ENCODE measurements at regions not wholly inside any gene's neighbourhood (a gene's known extent, or its start where the extent isn't known, plus 50 kb on each side); places are given as distances from the start of the nearest gene placed in this dataset.

DNA sequence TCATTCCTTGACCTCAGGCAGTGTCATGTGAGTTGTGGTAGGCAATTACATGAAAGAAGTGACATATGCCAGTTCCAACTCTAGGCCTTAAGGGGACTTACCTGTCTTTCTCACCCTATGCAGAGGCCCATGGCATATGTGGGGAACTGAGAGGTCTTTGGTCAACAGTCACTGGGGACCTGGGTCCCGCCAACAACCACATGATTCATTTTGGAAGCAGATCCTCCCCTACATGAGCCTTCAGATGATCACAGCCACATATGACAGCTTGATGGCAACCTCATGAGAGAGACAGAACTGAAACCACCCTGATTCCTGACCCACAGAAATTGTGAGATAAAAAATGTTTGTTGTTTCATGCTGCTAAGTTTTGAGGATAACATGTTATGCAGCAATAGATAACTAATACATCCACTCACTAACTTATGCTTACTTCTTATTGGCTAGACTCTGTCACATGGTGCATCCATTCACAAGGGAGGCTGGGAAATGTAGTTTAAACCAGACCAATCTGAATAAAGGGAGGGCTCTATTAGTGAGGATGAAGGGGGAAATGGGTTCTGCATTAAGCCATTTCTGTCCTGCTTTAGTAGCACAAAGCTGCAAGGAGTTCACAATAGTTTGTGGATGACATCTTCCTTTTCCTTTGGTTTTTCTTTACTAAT, 298.2 kb downstream of the HAPSTR1 start:
- Histone ChIP-seq H3K4me2 (no peak overlapping the region), H3K9me2 (ENCODE audit: insufficient read depth) (peaks cover 11% of the 10 kb centered on the region; the same call in 1 of the 2 replicates), H3F3A (replicated peaks; ENCODE audit: low read depth) (no peaks in the 10 kb centered on the region), H3K27me3 (ENCODE audit: insufficient read depth) (no peaks in the 10 kb centered on the region), H3K36me3 (ENCODE audit: insufficient read depth) (no peaks in the 10 kb centered on the region), H3K4me3 (no peak overlapping the region), H3K4me1 (ENCODE audit: insufficient read depth) (peaks cover 6% of the 10 kb centered on the region; the same call in 1 of the 2 replicates), H4K20me1 (replicated peaks; ENCODE audit: insufficient read depth) (no peaks in the 10 kb centered on the region), H2AFZ (no peak overlapping the region), H3K27ac (ENCODE audit: low read depth) (no peak overlapping the region), H3K79me2 (replicated peaks; ENCODE audit: insufficient read depth) (no peaks in the 10 kb centered on the region)
- Mint-ChIP-seq H3K36me3 (ENCODE audit: low read depth) (peaks cover 10% of the 10 kb centered on the region), H3K4me1 (peaks cover 3% of the 10 kb centered on the region; the same call in 2 of the 3 replicates), H3K27me3 (ENCODE audit: insufficient read depth, low read depth, poor library complexity) (no peaks in the 10 kb centered on the region), H3K9me3 (peaks cover 31% of the 10 kb centered on the region), H3K4me3 (no peak overlapping the region), H3K27ac (no peak overlapping the region)
- no peak for ATAC-seq
- no peak for TF ChIP-seq ZNF331 (CRISPR knock-in tag; IDR thresholded peaks at IDR 0.05; ENCODE audit: low read depth)
- TF ChIP-seq EZH2phosphoT487 (IDR thresholded peaks at IDR 0.05; ENCODE audit: unreplicated experiment) = no peak
- TF ChIP-seq JUNB (IDR thresholded peaks at IDR 0.05; ENCODE audit: unreplicated experiment) = no peak
- TF ChIP-seq STAT1 (IDR thresholded peaks at IDR 0.05; ENCODE audit: unreplicated experiment) = no peak
- TF ChIP-seq REST (IDR thresholded peaks at IDR 0.05; ENCODE audit: unreplicated experiment) = no peak
- no peak for TF ChIP-seq POLR2AphosphoS5 (IDR thresholded peaks at IDR 0.05; ENCODE audit: low read depth)
- TF ChIP-seq, protein P1, sequence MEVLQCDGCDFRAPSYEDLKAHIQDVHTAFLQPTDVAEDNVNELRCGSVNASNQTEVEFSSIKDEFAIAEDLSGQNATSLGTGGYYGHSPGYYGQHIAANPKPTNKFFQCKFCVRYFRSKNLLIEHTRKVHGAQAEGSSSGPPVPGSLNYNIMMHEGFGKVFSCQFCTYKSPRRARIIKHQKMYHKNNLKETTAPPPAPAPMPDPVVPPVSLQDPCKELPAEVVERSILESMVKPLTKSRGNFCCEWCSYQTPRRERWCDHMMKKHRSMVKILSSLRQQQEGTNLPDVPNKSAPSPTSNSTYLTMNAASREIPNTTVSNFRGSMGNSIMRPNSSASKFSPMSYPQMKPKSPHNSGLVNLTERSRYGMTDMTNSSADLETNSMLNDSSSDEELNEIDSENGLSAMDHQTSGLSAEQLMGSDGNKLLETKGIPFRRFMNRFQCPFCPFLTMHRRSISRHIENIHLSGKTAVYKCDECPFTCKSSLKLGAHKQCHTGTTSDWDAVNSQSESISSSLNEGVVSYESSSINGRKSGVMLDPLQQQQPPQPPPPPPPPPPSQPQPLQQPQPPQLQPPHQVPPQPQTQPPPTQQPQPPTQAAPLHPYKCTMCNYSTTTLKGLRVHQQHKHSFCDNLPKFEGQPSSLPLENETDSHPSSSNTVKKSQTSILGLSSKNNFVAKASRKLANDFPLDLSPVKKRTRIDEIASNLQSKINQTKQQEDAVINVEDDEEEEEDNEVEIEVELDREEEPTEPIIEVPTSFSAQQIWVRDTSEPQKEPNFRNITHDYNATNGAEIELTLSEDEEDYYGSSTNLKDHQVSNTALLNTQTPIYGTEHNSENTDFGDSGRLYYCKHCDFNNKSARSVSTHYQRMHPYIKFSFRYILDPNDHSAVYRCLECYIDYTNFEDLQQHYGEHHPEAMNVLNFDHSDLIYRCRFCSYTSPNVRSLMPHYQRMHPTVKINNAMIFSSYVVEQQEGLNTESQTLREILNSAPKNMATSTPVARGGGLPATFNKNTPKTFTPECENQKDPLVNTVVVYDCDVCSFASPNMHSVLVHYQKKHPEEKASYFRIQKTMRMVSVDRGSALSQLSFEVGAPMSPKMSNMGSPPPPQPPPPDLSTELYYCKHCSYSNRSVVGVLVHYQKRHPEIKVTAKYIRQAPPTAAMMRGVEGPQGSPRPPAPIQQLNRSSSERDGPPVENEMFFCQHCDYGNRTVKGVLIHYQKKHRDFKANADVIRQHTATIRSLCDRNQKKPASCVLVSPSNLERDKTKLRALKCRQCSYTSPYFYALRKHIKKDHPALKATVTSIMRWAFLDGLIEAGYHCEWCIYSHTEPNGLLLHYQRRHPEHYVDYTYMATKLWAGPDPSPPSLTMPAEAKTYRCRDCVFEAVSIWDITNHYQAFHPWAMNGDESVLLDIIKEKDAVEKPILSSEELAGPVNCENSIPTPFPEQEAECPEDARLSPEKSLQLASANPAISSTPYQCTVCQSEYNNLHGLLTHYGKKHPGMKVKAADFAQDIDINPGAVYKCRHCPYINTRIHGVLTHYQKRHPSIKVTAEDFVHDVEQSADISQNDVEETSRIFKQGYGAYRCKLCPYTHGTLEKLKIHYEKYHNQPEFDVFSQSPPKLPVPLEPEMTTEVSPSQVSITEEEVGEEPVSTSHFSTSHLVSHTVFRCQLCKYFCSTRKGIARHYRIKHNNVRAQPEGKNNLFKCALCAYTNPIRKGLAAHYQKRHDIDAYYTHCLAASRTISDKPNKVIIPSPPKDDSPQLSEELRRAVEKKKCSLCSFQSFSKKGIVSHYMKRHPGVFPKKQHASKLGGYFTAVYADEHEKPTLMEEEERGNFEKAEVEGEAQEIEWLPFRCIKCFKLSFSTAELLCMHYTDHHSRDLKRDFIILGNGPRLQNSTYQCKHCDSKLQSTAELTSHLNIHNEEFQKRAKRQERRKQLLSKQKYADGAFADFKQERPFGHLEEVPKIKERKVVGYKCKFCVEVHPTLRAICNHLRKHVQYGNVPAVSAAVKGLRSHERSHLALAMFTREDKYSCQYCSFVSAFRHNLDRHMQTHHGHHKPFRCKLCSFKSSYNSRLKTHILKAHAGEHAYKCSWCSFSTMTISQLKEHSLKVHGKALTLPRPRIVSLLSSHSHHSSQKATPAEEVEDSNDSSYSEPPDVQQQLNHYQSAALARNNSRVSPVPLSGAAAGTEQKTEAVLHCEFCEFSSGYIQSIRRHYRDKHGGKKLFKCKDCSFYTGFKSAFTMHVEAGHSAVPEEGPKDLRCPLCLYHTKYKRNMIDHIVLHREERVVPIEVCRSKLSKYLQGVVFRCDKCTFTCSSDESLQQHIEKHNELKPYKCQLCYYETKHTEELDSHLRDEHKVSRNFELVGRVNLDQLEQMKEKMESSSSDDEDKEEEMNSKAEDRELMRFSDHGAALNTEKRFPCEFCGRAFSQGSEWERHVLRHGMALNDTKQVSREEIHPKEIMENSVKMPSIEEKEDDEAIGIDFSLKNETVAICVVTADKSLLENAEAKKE (CRISPR knock-in tag; IDR thresholded peaks at IDR 0.05) = no peak
- TF ChIP-seq, protein P2, sequence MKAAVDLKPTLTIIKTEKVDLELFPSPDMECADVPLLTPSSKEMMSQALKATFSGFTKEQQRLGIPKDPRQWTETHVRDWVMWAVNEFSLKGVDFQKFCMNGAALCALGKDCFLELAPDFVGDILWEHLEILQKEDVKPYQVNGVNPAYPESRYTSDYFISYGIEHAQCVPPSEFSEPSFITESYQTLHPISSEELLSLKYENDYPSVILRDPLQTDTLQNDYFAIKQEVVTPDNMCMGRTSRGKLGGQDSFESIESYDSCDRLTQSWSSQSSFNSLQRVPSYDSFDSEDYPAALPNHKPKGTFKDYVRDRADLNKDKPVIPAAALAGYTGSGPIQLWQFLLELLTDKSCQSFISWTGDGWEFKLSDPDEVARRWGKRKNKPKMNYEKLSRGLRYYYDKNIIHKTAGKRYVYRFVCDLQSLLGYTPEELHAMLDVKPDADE (IDR thresholded peaks at IDR 0.05) = no peak
- TF ChIP-seq EZH2 (IDR thresholded peaks at IDR 0.05; ENCODE audit: low read depth, unreplicated experiment) = no peak
- TF ChIP-seq, protein P3, sequence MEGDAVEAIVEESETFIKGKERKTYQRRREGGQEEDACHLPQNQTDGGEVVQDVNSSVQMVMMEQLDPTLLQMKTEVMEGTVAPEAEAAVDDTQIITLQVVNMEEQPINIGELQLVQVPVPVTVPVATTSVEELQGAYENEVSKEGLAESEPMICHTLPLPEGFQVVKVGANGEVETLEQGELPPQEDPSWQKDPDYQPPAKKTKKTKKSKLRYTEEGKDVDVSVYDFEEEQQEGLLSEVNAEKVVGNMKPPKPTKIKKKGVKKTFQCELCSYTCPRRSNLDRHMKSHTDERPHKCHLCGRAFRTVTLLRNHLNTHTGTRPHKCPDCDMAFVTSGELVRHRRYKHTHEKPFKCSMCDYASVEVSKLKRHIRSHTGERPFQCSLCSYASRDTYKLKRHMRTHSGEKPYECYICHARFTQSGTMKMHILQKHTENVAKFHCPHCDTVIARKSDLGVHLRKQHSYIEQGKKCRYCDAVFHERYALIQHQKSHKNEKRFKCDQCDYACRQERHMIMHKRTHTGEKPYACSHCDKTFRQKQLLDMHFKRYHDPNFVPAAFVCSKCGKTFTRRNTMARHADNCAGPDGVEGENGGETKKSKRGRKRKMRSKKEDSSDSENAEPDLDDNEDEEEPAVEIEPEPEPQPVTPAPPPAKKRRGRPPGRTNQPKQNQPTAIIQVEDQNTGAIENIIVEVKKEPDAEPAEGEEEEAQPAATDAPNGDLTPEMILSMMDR (conservative IDR thresholded peaks at IDR 0.05; ENCODE audit: low read depth in 2 of 2) = no peak
- no peak for TF ChIP-seq NANOG (IDR thresholded peaks at IDR 0.05; ENCODE audit: borderline replicate concordance)
- TF ChIP-seq ZNF114 (CRISPR knock-in tag; IDR thresholded peaks at IDR 0.05) = no peak
- no peak for TF ChIP-seq CREB1 (CRISPR knock-in tag; IDR thresholded peaks at IDR 0.05; ENCODE audit: low read depth)
- DNase-seq (ENCODE audit: low spot score) = no peak
